Activated naive CD4-positive, alpha-beta T cell treated with anti-CD3 and anti-CD28 coated beads for 36 hours (primary cell): ENCODE measurements at regions not wholly inside any gene's neighbourhood (a gene's known extent, or its start where the extent isn't known, plus 50 kb on each side); places are given as distances from the start of the nearest gene placed in this dataset.
"Not testable (repeated sequence)": the region's sequence is repeated elsewhere in the genome, so short reads cannot be mapped to it uniquely, and the experiment has no call there.

Source experiments
- CTCF ChIA-PET: fragments of 350-600 bp; sonication (Branson Sonifier 250); formaldehyde crosslinking; loops from one replicate; lab custom pipeline; 2021; ENCODE audit warnings: antibody characterized with exemption; lab: Charles Lee
- DNase-seq: peaks from one replicate; pipeline ENCODE4 v3.0.0-alpha.2; 2020
- H3K27ac Mint-ChIP-seq: one replicate; pipeline ENCODE4 v1.8.0; 2021; ENCODE audit warnings: mild to moderate bottlenecking, mixed read lengths
- H3K27me3 Mint-ChIP-seq: one replicate; pipeline ENCODE4 v1.8.0; 2021; ENCODE audit warnings: low read depth, mixed read lengths
- H3K36me3 Mint-ChIP-seq: one replicate; pipeline ENCODE4 v1.8.0; 2021; ENCODE audit warnings: low read depth, mixed read lengths
- H3K4me1 Mint-ChIP-seq: one replicate; pipeline ENCODE4 v1.8.0; 2021; ENCODE audit warnings: low read depth, mixed read lengths
- H3K4me3 Mint-ChIP-seq: one replicate; pipeline ENCODE4 v1.8.0; 2021; ENCODE audit warnings: mild to moderate bottlenecking, moderate library complexity, mixed read lengths
- H3K9me3 Mint-ChIP-seq: one replicate; pipeline ENCODE4 v1.8.0; 2021; ENCODE audit warnings: mixed read lengths
- intact Hi-C: fragments of 100-400 bp; cut with micrococcal nuclease; formaldehyde crosslinking; loops from one replicate; pipeline ENCODE4 v1.15.1; 2023

- H3K4me1 Mint-ChIP-seq, result no peaks in the 10 kb centered on the region
- intact Hi-C loops, result no loop called here
- no peaks in the 10 kb centered on the region for H3K27me3 Mint-ChIP-seq
- H3K9me3 Mint-ChIP-seq, result peaks cover 3% of the 10 kb centered on the region
- DNase-seq, result no peak
- H3K36me3 Mint-ChIP-seq, result no peaks in the 10 kb centered on the region
- CTCF ChIA-PET, result no interaction called here
- no peak overlapping the region for H3K4me3 Mint-ChIP-seq
- H3K27ac Mint-ChIP-seq, result no peak overlapping the region
Observed at GRCh38 chr5:67815455-67816391, 399.8 kb upstream of the PIK3R1 start.

GRCh38 chr5:67814569-67815311 is 400.8 kb upstream of the PIK3R1 start:
- no peaks in the 10 kb centered on the region for H3K4me1 Mint-ChIP-seq
- intact Hi-C loops, result no loop called here
- H3K9me3 Mint-ChIP-seq, result peaks cover 2% of the 10 kb centered on the region

GRCh38 chr5:67813877-67814539 is 401.5 kb upstream of the PIK3R1 start:
- H3K4me3 Mint-ChIP-seq, result no peak overlapping the region
- H3K36me3 Mint-ChIP-seq, result no peaks in the 10 kb centered on the region
- H3K4me1 Mint-ChIP-seq, result no peaks in the 10 kb centered on the region
- intact Hi-C loops, result no loop called here
- H3K9me3 Mint-ChIP-seq, result no peaks in the 10 kb centered on the region
- no peak for DNase-seq
- no peaks in the 10 kb centered on the region for H3K27me3 Mint-ChIP-seq
- CTCF ChIA-PET, result no interaction called here
- no peak overlapping the region for H3K27ac Mint-ChIP-seq

More at GRCh38 chr5:67814569-67815311, 400.8 kb upstream of the PIK3R1 start:
- DNase-seq, result no peak
- Mint-ChIP-seq H3K27me3 (no peaks in the 10 kb centered on the region), H3K27ac (no peak overlapping the region), H3K4me3 (no peak overlapping the region), H3K36me3 (no peaks in the 10 kb centered on the region)
- CTCF ChIA-PET, result no interaction called here

- no peak for DNase-seq
- H3K9me3 Mint-ChIP-seq, result no peaks in the 10 kb centered on the region
- no peaks in the 10 kb centered on the region for H3K27me3 Mint-ChIP-seq
- intact Hi-C loops, result no loop called here
- no peak overlapping the region for H3K4me3 Mint-ChIP-seq
- H3K4me1 Mint-ChIP-seq, result no peaks in the 10 kb centered on the region
- no peaks in the 10 kb centered on the region for H3K36me3 Mint-ChIP-seq
- CTCF ChIA-PET, result no interaction called here
- no peak overlapping the region for H3K27ac Mint-ChIP-seq
Observed at GRCh38 chr5:67809589-67809988, 406.0 kb upstream of the PIK3R1 start.

GRCh38 chr5:67808340-67808739 is 407.2 kb upstream of the PIK3R1 start:
- intact Hi-C loops, result no loop called here
- DNase-seq, result no peak
- Mint-ChIP-seq H3K36me3 (no peaks in the 10 kb centered on the region), H3K4me1 (no peaks in the 10 kb centered on the region), H3K4me3 (no peak overlapping the region), H3K27ac (no peak overlapping the region), H3K9me3 (no peaks in the 10 kb centered on the region), H3K27me3 (no peaks in the 10 kb centered on the region)
- CTCF ChIA-PET, result no interaction called here

GRCh38 chr5:67807439-67807888 is 408.1 kb upstream of the PIK3R1 start:
- intact Hi-C loops, result no loop called here
- no peak for DNase-seq

GRCh38 chr5:67806654-67807438 is 408.7 kb upstream of the PIK3R1 start:
- Mint-ChIP-seq H3K4me3 (no peak overlapping the region), H3K4me1 (no peaks in the 10 kb centered on the region), H3K27me3 (no peaks in the 10 kb centered on the region), H3K27ac (no peak overlapping the region), H3K9me3 (no peaks in the 10 kb centered on the region), H3K36me3 (no peaks in the 10 kb centered on the region)
- DNase-seq, result no peak
- CTCF ChIA-PET, result no interaction called here
- intact Hi-C loops, result no loop called here

More at GRCh38 chr5:67807439-67807888, 408.1 kb upstream of the PIK3R1 start:
- Mint-ChIP-seq H3K9me3 (no peaks in the 10 kb centered on the region), H3K27ac (no peak overlapping the region), H3K36me3 (no peaks in the 10 kb centered on the region), H3K4me3 (no peak overlapping the region), H3K27me3 (no peaks in the 10 kb centered on the region), H3K4me1 (no peaks in the 10 kb centered on the region)
- CTCF ChIA-PET, result no interaction called here

- Mint-ChIP-seq H3K9me3 (no peaks in the 10 kb centered on the region), H3K27me3 (no peaks in the 10 kb centered on the region), H3K27ac (no peak overlapping the region), H3K4me1 (no peaks in the 10 kb centered on the region), H3K4me3 (no peak overlapping the region), H3K36me3 (no peaks in the 10 kb centered on the region)
- CTCF ChIA-PET, result no interaction called here
- DNase-seq, result no peak
- intact Hi-C loops, result no loop called here
Observed at GRCh38 chr5:67805666-67806348, 409.7 kb upstream of the PIK3R1 start.

GRCh38 chr5:67802766-67803165 is 412.8 kb upstream of the PIK3R1 start:
- Mint-ChIP-seq H3K4me1 (no peaks in the 10 kb centered on the region), H3K27ac (no peak overlapping the region), H3K36me3 (no peaks in the 10 kb centered on the region), H3K9me3 (peaks cover 4% of the 10 kb centered on the region), H3K4me3 (no peak overlapping the region), H3K27me3 (no peaks in the 10 kb centered on the region)
- CTCF ChIA-PET, result no interaction called here
- intact Hi-C loops, result no loop called here
- no peak for DNase-seq

GRCh38 chr5:67799732-67800234 is 415.8 kb upstream of the PIK3R1 start:
- intact Hi-C loops, result no loop called here

GRCh38 chr5:67798470-67798869 is 417.1 kb upstream of the PIK3R1 start:
- CTCF ChIA-PET, H3K4me3 Mint-ChIP-seq, H3K27ac Mint-ChIP-seq, intact Hi-C loops, DNase-seq, H3K36me3 Mint-ChIP-seq, H3K9me3 Mint-ChIP-seq, H3K27me3 Mint-ChIP-seq, H3K4me1 Mint-ChIP-seq: not testable (repeated sequence)

More at GRCh38 chr5:67799732-67800234, 415.8 kb upstream of the PIK3R1 start:
- H3K4me3 Mint-ChIP-seq, result no peak overlapping the region
- CTCF ChIA-PET, result interaction anchor here (0.6 kb wide), 1 partner anchor 546 kb away, joined by 3 read pairs; no protein-coding TSS in a partner anchor
- H3K9me3 Mint-ChIP-seq, result peaks cover 4% of the 10 kb centered on the region
- no peaks in the 10 kb centered on the region for H3K27me3 Mint-ChIP-seq
- DNase-seq, result no peak
- no peaks in the 10 kb centered on the region for H3K4me1 Mint-ChIP-seq
- no peak overlapping the region for H3K27ac Mint-ChIP-seq
- H3K36me3 Mint-ChIP-seq, result no peaks in the 10 kb centered on the region
